ENCODE measurements at regions not wholly inside any gene's neighbourhood (a gene's known extent, or its start where the extent isn't known, plus 50 kb on each side); places are given as distances from the start of the nearest gene placed in this dataset.

- Histone ChIP-seq H3K9me3 (ENCODE audit: control insufficient read depth, insufficient read depth, low read length) (0 out of 2 replicates have a peak, but pooled peaks cover under 1% of the 10 kb centered on the region), H2BK5ac (ENCODE audit: low read depth, low read length, poor library complexity, severe bottlenecking) (no peak overlapping the region), H3K23ac (ENCODE audit: low read depth, low read length) (no peak overlapping the region), H3K4me2 (ENCODE audit: low read depth, low read length) (no peak overlapping the region), H4K20me1 (ENCODE audit: insufficient read depth, low read length) (no peaks in the 10 kb centered on the region), H2AK9ac (replicated peaks; ENCODE audit: low read depth, low read length, poor library complexity) (no peak overlapping the region), H2BK15ac (ENCODE audit: low read depth, low read length) (no peak overlapping the region), H3K4ac (ENCODE audit: low read depth, low read length) (no peak overlapping the region), H3K56ac (ENCODE audit: extremely low read depth, insufficient read depth, low read length) (no peak overlapping the region), H2BK20ac (ENCODE audit: low read depth, low read length) (no peak overlapping the region), H3K14ac (replicated peaks; ENCODE audit: low read depth, low read length) (no peak overlapping the region), H3K4me3 (ENCODE audit: insufficient read depth, low read depth, low read length) (no peak overlapping the region), H4K8ac (ENCODE audit: low read depth in 2 of 2, low read length in 2 of 2) (no peak overlapping the region), H3K4me1 (ENCODE audit: control insufficient read depth, insufficient read depth, low read length) (no peaks in the 10 kb centered on the region), H3K36me3 (ENCODE audit: control insufficient read depth, insufficient read depth, low read length) (no peaks in the 10 kb centered on the region), H3K27ac (ENCODE audit: insufficient read depth, low read length) (no peak overlapping the region), H3K9me1 (ENCODE audit: insufficient read depth, low read length) (no peaks in the 10 kb centered on the region), H4K91ac (ENCODE audit: insufficient read depth, low read depth, low read length) (no peak overlapping the region), H3K18ac (ENCODE audit: low read depth, low read length) (no peak overlapping the region), H3K79me1 (ENCODE audit: low read depth in 1 of 2, low read length in 2 of 2) (no peaks in the 10 kb centered on the region), H2BK120ac (ENCODE audit: low read depth, low read length) (no peak overlapping the region), H2AFZ (replicated peaks; ENCODE audit: low read length, poor library complexity) (no peak overlapping the region), H2AK5ac (ENCODE audit: low read depth, low read length) (no peak overlapping the region), H3K9ac (ENCODE audit: low read depth, low read length) (no peak overlapping the region), H4K5ac (ENCODE audit: low read depth, low read length) (no peak overlapping the region), H3K27me3 (ENCODE audit: control insufficient read depth, insufficient read depth, low read length) (no peaks in the 10 kb centered on the region)
- ATAC-seq (ENCODE audit: low read depth) (no peak), DNase-seq (no peak)
- BruUV-seq (replicated peaks): no TSS peak
- dilution Hi-C loops (cut with HindIII; ENCODE audit: low sequenced_read_pairs, unreplicated experiment) (no loop called here), in situ Hi-C loops (cut with MboI; ENCODE audit: low sequenced_read_pairs) (no loop called here), intact Hi-C loops (cut with micrococcal nuclease) (no loop called here)
- ChIA-PET CTCF (no interaction called here), POLR2A (ENCODE audit: unreplicated experiment) (no interaction called here)
- TF ChIP-seq BHLHE40 (IDR thresholded peaks at IDR 0.05; ENCODE audit: low read depth, low read length) (no peak), MAFK (IDR thresholded peaks at IDR 0.05; ENCODE audit: low read depth, low read length) (no peak), ELK1 (IDR thresholded peaks at IDR 0.05; ENCODE audit: borderline replicate concordance, low read depth, low read length) (no peak), POLR2A (IDR thresholded peaks at IDR 0.05; ENCODE audit: low read depth, low read length) (no peak), CEBPB (IDR thresholded peaks at IDR 0.05; ENCODE audit: low read depth, low read length) (no peak), CTCF (conservative IDR thresholded peaks at IDR 0.05; ENCODE audit: low read depth, low read length) (no peak), MAZ (IDR thresholded peaks at IDR 0.05; ENCODE audit: borderline replicate concordance, low read depth, low read length) (no peak)
- WGBS, 2 experiments (ENCODE audit: extremely low coverage in 2 of 2, insufficient read length in 1 of 2): 44% methylated on average over 1 of the region's 3 CpGs; no CpG with 5 or more reads in 1 of the 2 experiments
Measured at GRCh38 chr4:62231994-62232393, 1031.9 kb downstream of the ADGRL3 start.

Measured in IMR-90 (cell line).